Mucosa of rectum (tissue), 2 donors: ENCODE measurements at regions not wholly inside any gene's neighbourhood (a gene's known extent, or its start where the extent isn't known, plus 50 kb on each side); places are given as distances from the start of the nearest gene placed in this dataset.
A peak's percentile ranks its signal among the peaks of the same experiment; 100 is the strongest.

Source experiments
- H3K27ac ChIP-seq, 2 donors: one replicate each; pipeline ENCODE4 v1.7.0; 2013; ENCODE audit warnings: inconsistent platforms in 2 of 2, low read depth in 2 of 2, low read length in 2 of 2
- H3K27me3 ChIP-seq, 2 donors: one replicate each; pipeline ENCODE4 v1.7.0; 2013; ENCODE audit warnings: low read length in 2 of 2; ENCODE audit not compliant: control insufficient read depth in 2 of 2, insufficient read depth in 2 of 2
- H3K36me3 ChIP-seq, 2 donors: one replicate each; pipeline ENCODE4 v1.7.0; 2013; ENCODE audit warnings: low read length in 2 of 2; ENCODE audit not compliant: control insufficient read depth in 2 of 2, insufficient read depth in 2 of 2
- H3K4me1 ChIP-seq, 2 donors: one replicate each; pipeline ENCODE4 v1.7.0; 2013; ENCODE audit warnings: low read length in 2 of 2, mild to moderate bottlenecking in 1 of 2; ENCODE audit not compliant: control insufficient read depth in 2 of 2, insufficient read depth in 2 of 2
- H3K4me3 ChIP-seq, 2 donors: one replicate each; pipeline ENCODE4 v1.7.0; 2013; ENCODE audit warnings: low read length in 2 of 2
- H3K9ac ChIP-seq, 2 donors: one replicate each; pipeline ENCODE4 v1.7.0; 2013; ENCODE audit warnings: low read length in 2 of 2, low read depth in 1 of 2, mild to moderate bottlenecking in 1 of 2
- H3K9me3 ChIP-seq, 2 donors: one replicate each; pipeline ENCODE4 v1.7.0; 2013; ENCODE audit warnings: low read length in 2 of 2; ENCODE audit not compliant: control insufficient read depth in 2 of 2
- donor health status: healthy.
- donor health status: Normal muscosa, but diverticular disease.

DNA sequence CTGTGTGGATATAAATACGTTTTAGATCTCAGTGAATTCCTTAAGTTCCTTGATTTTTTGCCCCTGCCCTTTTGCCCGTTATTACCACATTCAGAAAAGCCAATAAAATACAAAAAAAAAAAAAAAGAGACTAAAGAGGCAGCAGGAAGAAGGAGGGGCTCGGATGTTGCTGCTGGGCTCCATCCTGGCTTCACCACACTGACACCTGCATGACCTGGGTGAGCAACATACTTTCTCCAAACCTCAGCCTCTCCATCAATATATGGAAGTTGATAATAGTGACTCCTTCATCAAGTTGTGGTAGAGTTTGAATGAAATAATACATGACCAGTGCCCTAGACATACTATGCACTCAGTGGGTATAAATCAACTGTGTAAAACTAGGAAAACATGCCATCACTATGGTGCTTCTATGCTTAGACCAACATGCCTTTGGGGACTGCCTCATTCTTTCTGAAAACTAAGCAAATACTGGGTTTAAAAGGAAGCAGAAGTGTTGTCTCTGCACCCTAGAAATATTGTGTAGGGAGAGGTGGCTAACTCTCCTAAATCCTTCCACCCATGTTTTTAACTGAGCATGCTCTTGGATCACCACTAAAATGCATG, 243.0 kb downstream of the PIK3R1 start:
- Histone ChIP-seq H3K4me1 (no peaks in the 10 kb centered on the region), H3K9me3 (no peaks in the 10 kb centered on the region), H3K9ac (no peak overlapping the region), H3K27me3 (no peaks in the 10 kb centered on the region), H3K36me3 (no peaks in the 10 kb centered on the region), H3K27ac (no peak overlapping the region), H3K4me3 (no peak overlapping the region)

DNA sequence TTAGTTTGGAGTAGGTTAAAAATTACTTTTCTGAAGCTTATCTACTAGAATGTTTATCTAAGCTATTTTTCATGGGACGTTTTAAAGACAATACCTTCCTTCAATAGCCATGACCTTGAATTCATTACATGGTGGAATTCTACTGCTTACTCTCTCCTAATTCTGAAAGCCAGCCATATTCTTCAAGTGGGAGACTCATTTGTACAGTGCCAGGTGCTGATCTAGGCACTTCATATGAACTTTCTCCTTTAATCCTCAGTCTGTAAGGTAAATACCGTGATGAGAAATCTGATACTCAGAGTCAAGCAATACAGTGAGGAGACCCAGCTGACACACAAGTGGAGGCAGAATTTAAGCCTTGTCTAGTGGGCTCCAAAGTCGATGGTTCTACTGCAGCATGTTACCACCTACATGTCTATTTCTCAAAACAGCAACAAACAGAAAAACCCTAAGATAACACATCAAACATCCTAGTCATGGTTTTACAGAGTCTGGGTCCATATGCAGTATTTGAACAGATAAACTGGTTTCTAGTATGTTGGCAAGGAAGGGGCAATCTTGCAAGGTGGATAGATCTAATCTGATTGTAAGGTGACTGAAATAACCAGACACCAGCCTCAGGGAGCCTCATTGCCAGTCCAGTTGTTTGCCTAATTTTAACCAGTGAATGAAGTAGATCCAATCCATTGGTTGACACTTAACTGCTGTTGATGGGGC, 243.7 kb downstream of the PIK3R1 start:
- Histone ChIP-seq H3K27ac (no peak overlapping the region), H3K9ac (no peak overlapping the region)

GRCh38 chr5:68459810-68460139, 244.2 kb downstream of the PIK3R1 start:
- H3K27me3 ChIP-seq, result no peaks in the 10 kb centered on the region
- no peak overlapping the region for H3K9ac ChIP-seq
- H3K36me3 ChIP-seq, result no peaks in the 10 kb centered on the region
- H3K27ac ChIP-seq, result no peak overlapping the region
- no peaks in the 10 kb centered on the region for H3K4me1 ChIP-seq
- H3K4me3 ChIP-seq, result no peak overlapping the region
- no peaks in the 10 kb centered on the region for H3K9me3 ChIP-seq

More for the DNA sequence above, 243.7 kb downstream of the PIK3R1 start:
- Histone ChIP-seq H3K36me3 (no peaks in the 10 kb centered on the region), H3K27me3 (no peaks in the 10 kb centered on the region), H3K4me3 (no peak overlapping the region), H3K9me3 (no peaks in the 10 kb centered on the region), H3K4me1 (no peaks in the 10 kb centered on the region)

DNA sequence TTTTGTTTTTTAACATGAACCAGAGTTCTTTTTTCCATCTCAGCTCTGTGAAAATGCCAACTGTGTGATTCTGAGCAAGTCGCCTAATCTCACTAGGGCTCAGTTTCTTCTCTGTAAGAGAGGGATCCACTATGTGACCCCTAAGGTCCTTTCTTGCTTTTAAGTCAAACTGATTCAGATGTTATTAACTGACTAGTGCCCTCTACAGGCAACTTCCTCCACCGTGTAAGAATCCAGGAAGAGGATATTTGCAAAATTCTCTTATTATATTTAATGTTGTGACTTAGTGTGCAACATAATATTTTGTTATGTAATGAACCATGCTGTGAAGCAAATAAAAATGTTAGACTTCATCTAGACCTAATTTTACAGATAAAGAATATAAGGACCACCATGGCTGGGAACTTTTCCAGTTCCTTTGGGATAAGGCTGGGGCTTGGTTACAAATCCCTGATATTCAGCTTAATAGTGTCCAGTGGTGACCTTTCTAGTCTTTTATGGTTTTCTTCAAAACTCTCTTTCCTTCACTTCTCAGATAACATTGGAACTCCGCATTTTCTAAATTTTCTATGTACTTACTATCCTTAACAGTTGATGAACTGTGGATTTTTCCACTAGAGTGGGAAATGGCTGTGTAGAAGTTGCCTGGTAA, 244.7 kb downstream of the PIK3R1 start:
- Histone ChIP-seq H3K4me1 (no peaks in the 10 kb centered on the region), H3K27me3 (no peaks in the 10 kb centered on the region), H3K9ac (no peak overlapping the region), H3K36me3 (no peaks in the 10 kb centered on the region), H3K4me3 (no peak overlapping the region), H3K9me3 (no peaks in the 10 kb centered on the region), H3K27ac (no peak overlapping the region)

DNA sequence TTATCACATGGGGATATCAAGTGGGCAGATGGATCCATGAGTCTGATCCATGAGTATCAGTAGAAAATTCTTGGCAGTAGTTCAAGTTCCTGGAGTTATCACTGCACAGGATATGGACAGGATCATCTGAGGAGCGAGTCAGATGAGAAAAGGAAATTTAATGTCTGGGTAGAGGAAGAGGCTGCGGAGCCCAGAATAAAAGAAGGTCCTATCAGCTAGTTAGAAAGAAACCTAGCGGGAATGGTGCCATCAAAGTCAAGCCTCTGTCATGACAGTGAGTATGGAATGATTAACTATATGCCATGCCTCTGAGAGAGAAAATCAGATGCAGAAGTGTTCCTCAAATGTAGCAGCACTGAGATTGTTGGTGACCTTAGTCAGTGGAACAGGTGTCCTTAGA, 248.1 kb downstream of the PIK3R1 start:
- Histone ChIP-seq H3K4me3 (no peak overlapping the region), H3K9ac (no peak overlapping the region), H3K9me3 (no peaks in the 10 kb centered on the region), H3K27me3 (no peaks in the 10 kb centered on the region), H3K4me1 (no peaks in the 10 kb centered on the region), H3K27ac (no peak overlapping the region), H3K36me3 (no peaks in the 10 kb centered on the region)

DNA sequence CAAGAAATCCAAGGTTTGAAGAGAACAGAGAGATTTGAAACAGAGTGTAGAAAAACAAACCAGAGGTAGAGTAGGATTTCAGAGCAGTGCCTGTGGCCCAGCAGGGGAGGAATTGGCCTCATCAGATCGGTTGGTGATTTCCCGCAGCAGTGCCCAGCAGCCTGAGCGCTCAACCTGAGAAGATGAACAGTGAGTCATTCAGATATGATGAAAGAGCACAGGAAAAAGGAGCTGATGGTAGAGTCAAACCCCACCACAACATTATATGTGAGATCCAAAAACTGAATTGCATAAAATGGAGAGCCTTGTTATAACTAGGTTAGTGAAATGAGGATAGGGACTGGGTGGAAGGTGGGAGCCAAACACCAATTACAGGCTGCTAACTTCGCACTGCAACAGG, 248.9 kb downstream of the PIK3R1 start:
- H3K27me3 ChIP-seq, result no peaks in the 10 kb centered on the region
- H3K4me3 ChIP-seq, result no peak overlapping the region
- no peaks in the 10 kb centered on the region for H3K36me3 ChIP-seq
- H3K27ac ChIP-seq, result no peak overlapping the region
- no peaks in the 10 kb centered on the region for H3K9me3 ChIP-seq
- no peak overlapping the region for H3K9ac ChIP-seq
- no peaks in the 10 kb centered on the region for H3K4me1 ChIP-seq

DNA sequence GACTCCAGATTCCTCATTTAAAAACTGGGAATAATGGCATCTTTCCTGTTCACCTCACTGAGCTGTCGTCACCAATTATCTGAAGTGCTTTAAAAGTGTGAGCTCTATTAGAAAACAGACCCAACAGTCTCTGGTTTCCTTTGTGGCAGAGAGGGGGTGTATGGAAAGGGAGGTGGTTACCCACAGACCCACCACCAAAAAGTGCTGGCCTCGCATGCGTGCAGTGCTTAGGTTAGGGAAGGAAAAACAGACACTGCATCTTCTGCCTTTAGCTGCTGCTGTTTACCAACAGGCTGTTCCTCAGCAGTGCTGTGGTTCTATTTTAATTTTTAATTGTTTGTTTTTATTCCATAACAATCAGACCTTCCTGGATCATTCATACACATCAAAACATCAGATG, 249.6 kb downstream of the PIK3R1 start:
- Histone ChIP-seq H3K36me3 (no peaks in the 10 kb centered on the region), H3K9ac (no peak overlapping the region), H3K9me3 (no peaks in the 10 kb centered on the region), H3K27ac (no peak overlapping the region), H3K27me3 (no peaks in the 10 kb centered on the region), H3K4me3 (no peak overlapping the region), H3K4me1 (no peaks in the 10 kb centered on the region)

DNA sequence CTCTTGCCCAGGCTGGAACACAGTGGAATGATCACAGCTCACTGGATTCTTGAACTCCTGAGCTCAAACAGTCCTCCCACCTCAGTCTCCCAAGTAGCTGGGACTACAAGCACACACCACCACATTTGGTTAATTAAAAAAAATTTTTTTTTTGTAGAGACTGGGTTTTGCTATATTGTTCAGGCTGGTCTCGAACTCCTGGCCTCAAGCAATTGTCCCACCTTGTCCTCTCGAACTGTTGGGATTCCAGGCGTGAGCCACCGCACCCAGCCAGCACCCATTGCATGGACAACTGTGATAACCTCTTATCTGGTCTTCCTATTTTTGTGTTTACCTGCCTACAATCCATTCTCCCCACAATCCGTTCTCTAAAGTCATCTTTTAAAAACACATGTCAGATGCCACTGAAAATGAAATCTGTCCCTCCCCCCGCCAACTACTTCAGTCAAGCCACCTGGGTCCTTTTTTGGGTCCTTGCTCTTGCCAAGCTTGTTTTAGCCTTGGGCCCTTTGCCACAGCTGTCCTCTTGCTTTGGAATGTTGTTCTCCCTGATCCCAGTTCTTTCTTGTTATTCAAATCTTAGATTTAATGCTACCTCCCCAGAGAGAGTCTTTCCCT, 250.5 kb downstream of the PIK3R1 start:
- Histone ChIP-seq H3K27me3 (no peaks in the 10 kb centered on the region), H3K9me3 (no peaks in the 10 kb centered on the region), H3K9ac (no peak overlapping the region), H3K4me1 (no peaks in the 10 kb centered on the region), H3K27ac (no peak overlapping the region), H3K4me3 (no peak overlapping the region), H3K36me3 (no peaks in the 10 kb centered on the region)

GRCh38 chr5:68467208-68467607, 251.7 kb downstream of the PIK3R1 start:
- H3K36me3 ChIP-seq, result no peaks in the 10 kb centered on the region
- H3K4me1 ChIP-seq, result no peaks in the 10 kb centered on the region
- no peaks in the 10 kb centered on the region for H3K27me3 ChIP-seq
- H3K27ac ChIP-seq, result no peak overlapping the region
- no peaks in the 10 kb centered on the region for H3K9me3 ChIP-seq
- H3K4me3 ChIP-seq, result no peak overlapping the region
- H3K9ac ChIP-seq, result no peak overlapping the region

GRCh38 chr5:68467794-68468193, 252.2 kb downstream of the PIK3R1 start:
- H3K9ac ChIP-seq, result no peak overlapping the region
- H3K36me3 ChIP-seq, result no peaks in the 10 kb centered on the region
- no peaks in the 10 kb centered on the region for H3K9me3 ChIP-seq
- H3K4me1 ChIP-seq, result no peaks in the 10 kb centered on the region
- no peak overlapping the region for H3K4me3 ChIP-seq
- peak overlapping the region in 1 of 2 donors; percentile 58 for H3K27ac ChIP-seq
- H3K27me3 ChIP-seq, result no peaks in the 10 kb centered on the region
